ENCODE measurements at regions not wholly inside any gene's neighbourhood (a gene's known extent, or its start where the extent isn't known, plus 50 kb on each side); places are given as distances from the start of the nearest gene placed in this dataset.

DNA sequence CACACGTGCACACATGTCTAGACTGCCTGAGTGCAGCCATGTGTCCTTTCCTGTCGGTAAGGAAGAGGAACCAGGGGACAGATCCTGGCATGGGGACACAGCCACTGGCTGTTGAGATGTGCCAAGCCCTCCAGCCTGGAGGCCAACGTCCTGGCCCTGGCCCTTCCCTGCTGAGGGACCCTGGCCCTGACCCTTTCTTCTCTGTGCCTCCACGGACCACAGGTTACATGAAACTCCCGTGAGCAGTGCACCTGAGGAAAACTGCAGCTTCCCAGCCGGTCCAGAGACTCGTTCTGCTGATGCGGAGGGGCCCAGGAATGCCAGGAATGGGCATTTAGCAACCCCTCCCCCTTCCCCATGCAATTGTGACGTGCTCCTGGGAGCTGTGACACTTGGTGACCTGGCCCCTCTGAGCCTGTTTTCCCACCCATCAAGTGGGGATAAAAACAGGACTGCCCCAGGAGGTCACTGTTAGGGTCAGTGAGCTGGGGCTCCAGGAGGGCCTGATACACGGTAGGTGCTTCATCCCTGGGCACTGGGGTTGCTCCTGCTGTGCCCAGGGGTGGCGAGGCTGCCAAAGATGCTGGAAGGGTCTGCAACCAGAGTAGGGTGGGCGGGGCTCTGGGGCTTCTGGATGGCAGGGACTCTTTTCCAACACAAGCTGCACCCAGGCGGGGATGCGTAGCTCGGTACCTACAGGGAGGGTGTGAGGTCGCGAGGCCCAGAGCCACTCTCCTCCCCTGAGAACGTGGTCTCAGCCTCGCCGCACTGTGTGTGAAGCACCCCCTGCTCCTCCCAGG, 151.5 kb downstream of the C9orf50 start:
- TF ChIP-seq, protein P1, sequence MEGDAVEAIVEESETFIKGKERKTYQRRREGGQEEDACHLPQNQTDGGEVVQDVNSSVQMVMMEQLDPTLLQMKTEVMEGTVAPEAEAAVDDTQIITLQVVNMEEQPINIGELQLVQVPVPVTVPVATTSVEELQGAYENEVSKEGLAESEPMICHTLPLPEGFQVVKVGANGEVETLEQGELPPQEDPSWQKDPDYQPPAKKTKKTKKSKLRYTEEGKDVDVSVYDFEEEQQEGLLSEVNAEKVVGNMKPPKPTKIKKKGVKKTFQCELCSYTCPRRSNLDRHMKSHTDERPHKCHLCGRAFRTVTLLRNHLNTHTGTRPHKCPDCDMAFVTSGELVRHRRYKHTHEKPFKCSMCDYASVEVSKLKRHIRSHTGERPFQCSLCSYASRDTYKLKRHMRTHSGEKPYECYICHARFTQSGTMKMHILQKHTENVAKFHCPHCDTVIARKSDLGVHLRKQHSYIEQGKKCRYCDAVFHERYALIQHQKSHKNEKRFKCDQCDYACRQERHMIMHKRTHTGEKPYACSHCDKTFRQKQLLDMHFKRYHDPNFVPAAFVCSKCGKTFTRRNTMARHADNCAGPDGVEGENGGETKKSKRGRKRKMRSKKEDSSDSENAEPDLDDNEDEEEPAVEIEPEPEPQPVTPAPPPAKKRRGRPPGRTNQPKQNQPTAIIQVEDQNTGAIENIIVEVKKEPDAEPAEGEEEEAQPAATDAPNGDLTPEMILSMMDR (conservative IDR thresholded peaks at IDR 0.05; ENCODE audit: low read depth, low read length): no peak
- no peak for TF ChIP-seq EZH2 (IDR thresholded peaks at IDR 0.05; ENCODE audit: borderline replicate concordance, low read depth, low read length, poor library complexity, severe bottlenecking)
